A673 (cell line): ENCODE measurements at regions not wholly inside any gene's neighbourhood (a gene's known extent, or its start where the extent isn't known, plus 50 kb on each side); places are given as distances from the start of the nearest gene placed in this dataset.
A peak's percentile ranks its signal among the peaks of the same experiment; 100 is the strongest.

Experiments used
- BruUV-seq: library from RNA; stranded (reverse); fragments of 400-500 nt; replicated peaks from 2 replicates; lab custom pipeline; 2021; lab: Mats Ljungman, UMichigan
- CTCF ChIA-PET: fragments of 300-600 bp; sonication (Branson Sonifier 250); formaldehyde crosslinking; loops from one replicate; lab custom pipeline; 2022; ENCODE audit warnings: antibody characterized with exemption; lab: Charles Lee
- POLR2A ChIA-PET: fragments of 300-600 bp; sonication (Branson Sonifier 250); formaldehyde crosslinking; loops from one replicate; lab custom pipeline; 2022; ENCODE audit warnings: antibody characterized with exemption; ENCODE audit not compliant: low non-redundant PET; lab: Charles Lee
- DNase-seq: peaks from one replicate; pipeline ENCODE4 v3.0.0-alpha.2; 2015; ENCODE audit warnings: low spot score
- H3K27ac ChIP-seq: fragments of 200-600 bp; sonication (generic); 2 replicates; pipeline ENCODE4 v1.5.1; 2016; ENCODE audit warnings: mixed run types, low read depth, mild to moderate bottlenecking, mixed read lengths, antibody characterized with exemption, low read length; ENCODE audit not compliant: poor library complexity, severe bottlenecking
- H3K27me3 ChIP-seq: fragments of 200-600 bp; sonication (generic); replicated peaks from 2 replicates; pipeline ENCODE4 v1.6.1; 2017; ENCODE audit warnings: mixed run types, low read depth, mild to moderate bottlenecking, mixed read lengths, antibody characterized with exemption, low read length; ENCODE audit not compliant: insufficient read depth, poor library complexity
- H3K36me3 ChIP-seq: fragments of 200-600 bp; sonication (generic); 2 replicates; pipeline ENCODE4 v1.6.1; 2016; ENCODE audit warnings: mixed run types, mild to moderate bottlenecking, mixed read lengths, antibody characterized with exemption, low read length; ENCODE audit not compliant: insufficient read depth, poor library complexity, severe bottlenecking
- H3K4me1 ChIP-seq: fragments of 200-600 bp; sonication (generic); 2 replicates; pipeline ENCODE4 v1.6.1; 2017; ENCODE audit warnings: mixed run types, mild to moderate bottlenecking, mixed read lengths, antibody characterized with exemption, low read length; ENCODE audit not compliant: insufficient read depth, poor library complexity, severe bottlenecking
- H3K4me3 ChIP-seq: fragments of 200-600 bp; sonication (generic); 2 replicates; pipeline ENCODE4 v1.5.1; 2016; ENCODE audit warnings: low read depth, mixed run types, mild to moderate bottlenecking, mixed read lengths, low read length; ENCODE audit not compliant: poor library complexity, severe bottlenecking
- H3K9me3 ChIP-seq: fragments of 200-600 bp; sonication (generic); 2 replicates; pipeline ENCODE4 v1.6.1; 2016; ENCODE audit warnings: mixed run types, low read depth, mild to moderate bottlenecking, mixed read lengths, antibody characterized with exemption, low read length; ENCODE audit not compliant: poor library complexity, severe bottlenecking
- EZH2 ChIP-seq: fragments of 200-600 bp; sonication (generic); IDR thresholded peaks from 2 replicates; pipeline ENCODE4 v1.6.1; 2017; ENCODE audit warnings: borderline replicate concordance, low read depth, mild to moderate bottlenecking, mixed read lengths, antibody characterized with exemption, low read length; ENCODE audit not compliant: poor library complexity, severe bottlenecking
- intact Hi-C: fragments of 100-400 bp; cut with micrococcal nuclease; formaldehyde crosslinking; loops from one replicate; pipeline ENCODE4 v1.10.0; 2022; ENCODE audit not compliant: unreplicated experiment
- TF ChIP-seq, protein P1 (sequence below): fragments of 300-800, 200-600 bp; sonication (generic); conservative IDR thresholded peaks from 2 replicates; pipeline ENCODE4 v1.5.1; 2017; ENCODE audit warnings: low read depth, mild to moderate bottlenecking, antibody characterized with exemption, low read length, moderate library complexity, mixed read lengths

- BruUV-seq, result no TSS peak
- no peak overlapping the region for H3K27ac ChIP-seq
- H3K27me3 ChIP-seq, result no peaks in the 10 kb centered on the region
- intact Hi-C loops, result no loop called here
- no peaks in the 10 kb centered on the region for H3K9me3 ChIP-seq
- peaks cover 7% of the 10 kb centered on the region for H3K4me1 ChIP-seq
- no peak for DNase-seq
- H3K4me3 ChIP-seq, result no peak overlapping the region
- H3K36me3 ChIP-seq, result no peaks in the 10 kb centered on the region
- no peak for TF ChIP-seq EZH2
- POLR2A ChIA-PET, result no interaction called here
- CTCF ChIA-PET, result no interaction called here
Observed at GRCh38 chr20:11539450-11539849, 378.2 kb upstream of the BTBD3 start.

- Histone ChIP-seq H3K27me3 (no peaks in the 10 kb centered on the region), H3K4me1 (peaks cover 7% of the 10 kb centered on the region), H3K27ac (no peak overlapping the region), H3K4me3 (no peak overlapping the region), H3K9me3 (no peaks in the 10 kb centered on the region), H3K36me3 (no peaks in the 10 kb centered on the region)
- intact Hi-C loops, result loop anchor here (5.0 to 10.0 kb wide), 5 partner anchors 336 to 1926 kb away; partner anchors contain the start of gene JAG1
- no peak for DNase-seq
- TF ChIP-seq, protein P1, sequence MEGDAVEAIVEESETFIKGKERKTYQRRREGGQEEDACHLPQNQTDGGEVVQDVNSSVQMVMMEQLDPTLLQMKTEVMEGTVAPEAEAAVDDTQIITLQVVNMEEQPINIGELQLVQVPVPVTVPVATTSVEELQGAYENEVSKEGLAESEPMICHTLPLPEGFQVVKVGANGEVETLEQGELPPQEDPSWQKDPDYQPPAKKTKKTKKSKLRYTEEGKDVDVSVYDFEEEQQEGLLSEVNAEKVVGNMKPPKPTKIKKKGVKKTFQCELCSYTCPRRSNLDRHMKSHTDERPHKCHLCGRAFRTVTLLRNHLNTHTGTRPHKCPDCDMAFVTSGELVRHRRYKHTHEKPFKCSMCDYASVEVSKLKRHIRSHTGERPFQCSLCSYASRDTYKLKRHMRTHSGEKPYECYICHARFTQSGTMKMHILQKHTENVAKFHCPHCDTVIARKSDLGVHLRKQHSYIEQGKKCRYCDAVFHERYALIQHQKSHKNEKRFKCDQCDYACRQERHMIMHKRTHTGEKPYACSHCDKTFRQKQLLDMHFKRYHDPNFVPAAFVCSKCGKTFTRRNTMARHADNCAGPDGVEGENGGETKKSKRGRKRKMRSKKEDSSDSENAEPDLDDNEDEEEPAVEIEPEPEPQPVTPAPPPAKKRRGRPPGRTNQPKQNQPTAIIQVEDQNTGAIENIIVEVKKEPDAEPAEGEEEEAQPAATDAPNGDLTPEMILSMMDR, result no peak
- TF ChIP-seq EZH2, result no peak
- no TSS peak for BruUV-seq
- CTCF ChIA-PET, result interaction anchor here (0.5 to 0.6 kb wide), 2 partner anchors 105 to 264 kb away, joined by 3 to 6 read pairs; no protein-coding TSS in a partner anchor
- POLR2A ChIA-PET, result no interaction called here
Observed at GRCh38 chr20:11540558-11540957, 377.1 kb upstream of the BTBD3 start.

GRCh38 chr20:11542645-11543044 lies 375.0 kb upstream of the BTBD3 start:
- H3K4me1 ChIP-seq, result peaks cover 7% of the 10 kb centered on the region
- ChIA-PET CTCF (interaction anchor here (0.6 kb wide), 2 partner anchors 46 to 95 kb away, joined by 3 read pairs; no protein-coding TSS in a partner anchor), POLR2A (no interaction called here)
- no peaks in the 10 kb centered on the region for H3K36me3 ChIP-seq
- no peak for DNase-seq
- no peak for TF ChIP-seq EZH2
- TF ChIP-seq, protein P1, result no peak
- no peak overlapping the region for H3K4me3 ChIP-seq
- H3K27me3 ChIP-seq, result no peaks in the 10 kb centered on the region
- no peak overlapping the region for H3K27ac ChIP-seq
- BruUV-seq, result no TSS peak
- intact Hi-C loops, result loop anchor here (2.0 to 10.0 kb wide), 7 partner anchors 104 to 1928 kb away; partner anchors contain the start of gene JAG1
- no peaks in the 10 kb centered on the region for H3K9me3 ChIP-seq

GRCh38 chr20:11544029-11544678 lies 373.5 kb upstream of the BTBD3 start:
- no peak overlapping the region for H3K27ac ChIP-seq
- no peaks in the 10 kb centered on the region for H3K9me3 ChIP-seq
- H3K36me3 ChIP-seq, result no peaks in the 10 kb centered on the region
- H3K27me3 ChIP-seq, result no peaks in the 10 kb centered on the region
- POLR2A ChIA-PET, result no interaction called here
- intact Hi-C loops, result loop anchor here (1.0 to 10.0 kb wide), 7 partner anchors 339 to 1929 kb away; partner anchors contain the start of gene JAG1
- H3K4me1 ChIP-seq, result peaks cover 7% of the 10 kb centered on the region
- CTCF ChIA-PET, result interaction anchor here (0.6 to 0.7 kb wide), 2 partner anchors 1102 to 1564 kb away, joined by 4 read pairs; no protein-coding TSS in a partner anchor
- no peak for TF ChIP-seq EZH2
- TF ChIP-seq, protein P1, result peak; percentile 65
- BruUV-seq, result no TSS peak
- DNase-seq, result peak; percentile 85
- H3K4me3 ChIP-seq, result no peak overlapping the region
